OCI-LY1 (cell line): ENCODE measurements at regions not wholly inside any gene's neighbourhood (a gene's known extent, or its start where the extent isn't known, plus 50 kb on each side); places are given as distances from the start of the nearest gene placed in this dataset.

Experiments
- EZH2 ChIP-seq: fragments of 200-600 bp; sonication (generic), shearing (Covaris generic); IDR thresholded peaks from 2 replicates; pipeline ENCODE4 v1.8.0; 2017; ENCODE audit warnings: borderline replicate concordance, mixed run types, mild to moderate bottlenecking, antibody characterized with exemption, low read length, moderate library complexity, mixed read lengths
- TF ChIP-seq, protein P1 (sequence below): fragments of 200-600 bp; sonication (generic), shearing (Covaris generic); IDR thresholded peaks from 2 replicates; pipeline ENCODE4 v1.5.1; 2017; ENCODE audit warnings: mild to moderate bottlenecking, antibody characterized with exemption, low read length, moderate library complexity, mixed read lengths

DNA sequence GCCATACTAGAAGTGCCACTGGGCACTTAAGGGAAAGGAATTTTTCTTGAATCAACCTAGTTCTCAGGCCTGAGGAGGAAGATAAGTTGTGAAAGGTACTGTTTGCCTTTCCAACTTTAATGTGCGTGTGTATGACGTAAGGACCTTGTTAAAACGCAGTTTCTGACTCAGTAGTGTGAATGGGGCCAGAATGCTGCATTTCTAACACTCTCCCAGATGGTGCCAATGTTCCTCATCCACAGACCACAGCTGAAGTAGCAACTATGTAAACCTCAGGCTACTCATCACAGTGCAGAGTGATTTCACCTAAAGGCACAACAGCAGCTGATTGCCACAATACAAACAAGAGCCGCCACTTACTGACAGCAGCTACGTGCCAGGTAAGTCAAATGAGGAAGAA lies 103.6 kb downstream of the OTOL1 start:
- TF ChIP-seq EZH2 = no peak
- TF ChIP-seq, protein P1, sequence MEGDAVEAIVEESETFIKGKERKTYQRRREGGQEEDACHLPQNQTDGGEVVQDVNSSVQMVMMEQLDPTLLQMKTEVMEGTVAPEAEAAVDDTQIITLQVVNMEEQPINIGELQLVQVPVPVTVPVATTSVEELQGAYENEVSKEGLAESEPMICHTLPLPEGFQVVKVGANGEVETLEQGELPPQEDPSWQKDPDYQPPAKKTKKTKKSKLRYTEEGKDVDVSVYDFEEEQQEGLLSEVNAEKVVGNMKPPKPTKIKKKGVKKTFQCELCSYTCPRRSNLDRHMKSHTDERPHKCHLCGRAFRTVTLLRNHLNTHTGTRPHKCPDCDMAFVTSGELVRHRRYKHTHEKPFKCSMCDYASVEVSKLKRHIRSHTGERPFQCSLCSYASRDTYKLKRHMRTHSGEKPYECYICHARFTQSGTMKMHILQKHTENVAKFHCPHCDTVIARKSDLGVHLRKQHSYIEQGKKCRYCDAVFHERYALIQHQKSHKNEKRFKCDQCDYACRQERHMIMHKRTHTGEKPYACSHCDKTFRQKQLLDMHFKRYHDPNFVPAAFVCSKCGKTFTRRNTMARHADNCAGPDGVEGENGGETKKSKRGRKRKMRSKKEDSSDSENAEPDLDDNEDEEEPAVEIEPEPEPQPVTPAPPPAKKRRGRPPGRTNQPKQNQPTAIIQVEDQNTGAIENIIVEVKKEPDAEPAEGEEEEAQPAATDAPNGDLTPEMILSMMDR = no peak
